Glomerular visceral epithelial cell (primary cell): ENCODE measurements at regions not wholly inside any gene's neighbourhood (a gene's known extent, or its start where the extent isn't known, plus 50 kb on each side); places are given as distances from the start of the nearest gene placed in this dataset.
"Not testable (repeated sequence)": the region's sequence is repeated elsewhere in the genome, so short reads cannot be mapped to it uniquely, and the experiment has no call there.

ENCODE experiments used
- DNase-seq: peaks from one replicate; pipeline ENCODE4 v3.0.0-alpha.2; 2016; ENCODE audit errors: extremely low spot score

GRCh38 chr1:232346844-232347243 is 283.1 kb downstream of the SIPA1L2 start:
- DNase-seq: no peak

GRCh38 chr1:232344791-232345399 is 285.0 kb downstream of the SIPA1L2 start:
- DNase-seq: no peak

- DNase-seq: not testable (repeated sequence)
Measured at GRCh38 chr1:232344186-232344585, 285.7 kb downstream of the SIPA1L2 start.

GRCh38 chr1:232340446-232340845 is 289.5 kb downstream of the SIPA1L2 start:
- DNase-seq: no peak

- no peak for DNase-seq
Measured at GRCh38 chr1:232339073-232339472, 290.9 kb downstream of the SIPA1L2 start.

- DNase-seq: no peak
Measured at GRCh38 chr1:232335741-232336293, 294.1 kb downstream of the SIPA1L2 start.

GRCh38 chr1:232335261-232335660 is 294.7 kb downstream of the SIPA1L2 start:
- DNase-seq: no peak

- no peak for DNase-seq
Measured at GRCh38 chr1:232334811-232335210, 295.1 kb downstream of the SIPA1L2 start.

GRCh38 chr1:232334246-232334645 is 295.7 kb downstream of the SIPA1L2 start:
- no peak for DNase-seq

GRCh38 chr1:232333419-232333767 is 296.5 kb downstream of the SIPA1L2 start:
- no peak for DNase-seq

- not testable (repeated sequence) for DNase-seq
Measured at GRCh38 chr1:232332710-232333418, 297.1 kb downstream of the SIPA1L2 start.

- DNase-seq: no peak
Measured at GRCh38 chr1:232329103-232329813, 300.7 kb downstream of the SIPA1L2 start.

GRCh38 chr1:232328486-232329102 is 301.3 kb downstream of the SIPA1L2 start:
- DNase-seq: no peak

- DNase-seq: no peak
Measured at GRCh38 chr1:232327899-232328298, 302.0 kb downstream of the SIPA1L2 start.

- DNase-seq: no peak
Measured at GRCh38 chr1:232327269-232327668, 302.7 kb downstream of the SIPA1L2 start.

GRCh38 chr1:232322162-232322734 is 307.7 kb downstream of the SIPA1L2 start:
- DNase-seq: no peak

- no peak for DNase-seq
Measured at GRCh38 chr1:232319518-232320210, 310.3 kb downstream of the SIPA1L2 start.

GRCh38 chr1:232319072-232319471 is 310.9 kb downstream of the SIPA1L2 start:
- no peak for DNase-seq

- DNase-seq: no peak
Measured at GRCh38 chr1:232318143-232318542, 311.8 kb downstream of the SIPA1L2 start.

- peak; percentile 30 for DNase-seq
Measured at GRCh38 chr1:232317350-232317749, 312.6 kb downstream of the SIPA1L2 start.

GRCh38 chr1:232316864-232317263 is 313.1 kb downstream of the SIPA1L2 start:
- DNase-seq: no peak
